K562 (cell line): ENCODE measurements at regions not wholly inside any gene's neighbourhood (a gene's known extent, or its start where the extent isn't known, plus 50 kb on each side); places are given as distances from the start of the nearest gene placed in this dataset.

Experiments used
- ATAC-seq: fragments of 200-7000 bp; cut with Tn5 transposase; 3 replicates; pipeline ENCODE4 v1.9.1; 2020; ENCODE audit warnings: moderate library complexity
- BruUV-seq: library from RNA; stranded (reverse); fragments of 400-500 nt; replicated peaks from 2 replicates; lab custom pipeline; 2021; lab: Mats Ljungman, UMichigan
- CTCF ChIA-PET: fragments of 300-600 bp; formaldehyde crosslinking; extraction: SDS; loops from one replicate; lab custom pipeline; 2021; ENCODE audit warnings: low intra/inter-chr PET ratio; lab: Yijun Ruan, JAX
- POLR2A ChIA-PET: fragments of 300-600, 350-650 bp; sonication (Branson Sonifier 250); formaldehyde crosslinking; extraction: SDS; loops from one replicate; lab custom pipeline; 2021; ENCODE audit warnings: antibody characterized with exemption, inconsistent platforms; lab: Yijun Ruan, JAX
- DNase-seq, 4 experiments: peaks; one replicate each; pipeline versions ENCODE4 v3.0.0 to v3.0.0-alpha.2; 2011 to 2018; ENCODE audit warnings: low spot score in 3 of 4, mixed read lengths in 3 of 4; ENCODE audit errors: extremely low read depth in 1 of 4
- FAIRE-seq: peaks from 2 replicates; lab custom pipeline; 2011; peaks lifted over from hg19 to GRCh38; lab: Jason Lieb, UNC
- H2AFZ ChIP-seq: 2 replicates; pipeline ENCODE4 v1.6.0; 2011; ENCODE audit warnings: low read depth, low read length, control low read depth, inconsistent platforms
- H3K27ac ChIP-seq: fragments of 200-600 bp; 3 replicates; pipeline ENCODE4 v1.8.0; 2011; ENCODE audit warnings: low read depth, mild to moderate bottlenecking, control low read depth, inconsistent platforms, low read length, moderate library complexity, mixed read lengths; ENCODE audit errors: extremely low read depth
- H3K27me3 ChIP-seq, 2 experiments: fragments of 300-600 bp in 1 of 2; 2 replicates in 1 of 2; 3 replicates in 1 of 2; pipeline versions ENCODE4 v1.6.0 to v1.8.0; 2011; ENCODE audit warnings: inconsistent platforms in 2 of 2, low read length in 2 of 2, mild to moderate bottlenecking in 1 of 2, mixed read lengths in 1 of 2, moderate library complexity in 1 of 2; ENCODE audit not compliant: control insufficient read depth in 2 of 2, insufficient read depth in 2 of 2
- H3K36me3 ChIP-seq: fragments of 300-600 bp; 3 replicates; pipeline ENCODE4 v1.8.0; 2011; ENCODE audit warnings: mild to moderate bottlenecking, low read length, inconsistent platforms; ENCODE audit not compliant: control insufficient read depth, insufficient read depth
- H3K4me1 ChIP-seq, 2 experiments: fragments of 200-600 bp in 1 of 2; replicated peaks in 1 of 2; 2 replicates in 1 of 2; 3 replicates in 1 of 2; pipeline versions ENCODE4 v1.5.1 to v1.8.0; 2011; ENCODE audit warnings: inconsistent platforms in 2 of 2, low read length in 2 of 2, mild to moderate bottlenecking in 1 of 2, mixed read lengths in 1 of 2, moderate library complexity in 1 of 2; ENCODE audit not compliant: control insufficient read depth in 2 of 2, insufficient read depth in 2 of 2
- H3K4me2 ChIP-seq: 2 replicates; pipeline ENCODE4 v1.6.1; 2011; ENCODE audit warnings: low read length, control low read depth, inconsistent platforms, mixed read lengths; ENCODE audit not compliant: insufficient read depth
- H3K4me3 ChIP-seq: fragments of 200-600 bp; sonication (generic), shearing (Covaris generic); 2 replicates; pipeline ENCODE4 v1.5.1; 2016; ENCODE audit warnings: control low read depth, inconsistent platforms
- H3K79me2 ChIP-seq: fragments of 200-600 bp; 3 replicates; pipeline ENCODE4 v1.8.0; 2011; ENCODE audit warnings: low read length, inconsistent platforms; ENCODE audit not compliant: control insufficient read depth, insufficient read depth
- H3K9ac ChIP-seq, 2 experiments: 2 replicates each; pipeline versions ENCODE4 v1.6.0 to v1.6.1; 2011; ENCODE audit warnings: low read depth in 2 of 2, low read length in 2 of 2, control low read depth in 1 of 2, inconsistent platforms in 1 of 2, mild to moderate bottlenecking in 1 of 2, mixed read lengths in 1 of 2; ENCODE audit not compliant: insufficient read depth in 1 of 2
- H3K9me1 ChIP-seq: one replicate; pipeline ENCODE4 v1.6.0; 2011; ENCODE audit warnings: inconsistent platforms, mild to moderate bottlenecking, low read length, moderate library complexity; ENCODE audit not compliant: control insufficient read depth, insufficient read depth
- H3K9me3 ChIP-seq: replicated peaks from 2 replicates; pipeline ENCODE4 v1.5.1; 2011; ENCODE audit warnings: low read depth, low read length, inconsistent platforms; ENCODE audit not compliant: control insufficient read depth, insufficient read depth
- H4K20me1 ChIP-seq: replicated peaks from 2 replicates; pipeline ENCODE4 v1.6.1; 2011; ENCODE audit warnings: low read length, inconsistent platforms, mixed read lengths; ENCODE audit not compliant: control insufficient read depth, insufficient read depth
- BCL6 ChIP-seq: fragments of 250-450 bp; sonication (Bioruptor Pico); IDR thresholded peaks from 2 replicates; pipeline ENCODE4 v1.4.0; 2020
- BRD9 ChIP-seq: fragments of 450-650 bp; IDR thresholded peaks from 2 replicates; pipeline ENCODE4 v1.6.1; 2018; ENCODE audit warnings: low read depth; ENCODE audit not compliant: partially characterized antibody
- CBFA2T2 ChIP-seq: fragments of 450-650 bp; conservative IDR thresholded peaks from 2 replicates; pipeline ENCODE4 v1.6.1; 2017; ENCODE audit warnings: mild to moderate bottlenecking
- ESRRA ChIP-seq: fragments of 450-650 bp; IDR thresholded peaks from 2 replicates; pipeline ENCODE4 v1.6.1; 2014; ENCODE audit warnings: low read depth, mild to moderate bottlenecking, moderate library complexity, borderline replicate concordance
- FIP1L1 ChIP-seq: fragments of 200-400 bp; formaldehyde crosslinking; IDR thresholded peaks from 2 replicates; pipeline ENCODE4 v1.6.1; 2018; ENCODE audit warnings: mild to moderate bottlenecking, low read depth, low read length; ENCODE audit not compliant: poor library complexity, severe bottlenecking
- HDGF ChIP-seq: fragments of 450-650 bp; IDR thresholded peaks from 2 replicates; pipeline ENCODE4 v1.6.1; 2016
- HIVEP1 ChIP-seq: fragments of 250-450 bp; sonication (Bioruptor Pico); IDR thresholded peaks from 2 replicates; pipeline ENCODE4 v1.4.0; 2020; ENCODE audit warnings: mild to moderate bottlenecking
- KLF6 ChIP-seq: fragments of 250-450 bp; sonication (Bioruptor Pico); IDR thresholded peaks from 2 replicates; pipeline ENCODE4 v1.4.0; 2020; ENCODE audit warnings: mild to moderate bottlenecking, moderate library complexity, borderline replicate concordance
- MTA3 ChIP-seq: fragments of 450-650 bp; formaldehyde crosslinking; IDR thresholded peaks from 2 replicates; pipeline ENCODE4 v1.6.1; 2017; ENCODE audit warnings: mild to moderate bottlenecking, borderline replicate concordance
- RAD51 ChIP-seq: fragments of 450-650 bp; IDR thresholded peaks from 2 replicates; pipeline ENCODE4 v1.7.1; 2016; ENCODE audit warnings: low read depth, mild to moderate bottlenecking, borderline replicate concordance
- RBM14 ChIP-seq: fragments of 200-400 bp; formaldehyde crosslinking; IDR thresholded peaks from 2 replicates; pipeline ENCODE4 v1.6.1; 2018; ENCODE audit warnings: low read depth, mild to moderate bottlenecking, low read length, moderate library complexity, borderline replicate concordance; ENCODE audit not compliant: insufficient read depth
- SLC30A9 ChIP-seq: fragments of 250-450 bp; sonication (Bioruptor Pico); IDR thresholded peaks from 2 replicates; pipeline ENCODE4 v1.8.0; 2022; ENCODE audit warnings: mild to moderate bottlenecking, moderate library complexity
- SMAD2 ChIP-seq: fragments of 150-350 bp; IDR thresholded peaks from 2 replicates; pipeline ENCODE4 v1.6.1; 2014; ENCODE audit warnings: low read depth, mild to moderate bottlenecking, low read length
- TEAD4 ChIP-seq, 2 experiments: sonication (generic) in 1 of 2; formaldehyde crosslinking in 1 of 2; IDR thresholded peaks; 2 replicates each; pipeline versions ENCODE4 v1.6.1 to v1.8.0; 2012 to 2022; ENCODE audit warnings: borderline replicate concordance in 1 of 2, inconsistent platforms in 1 of 2, low read length in 1 of 2, mild to moderate bottlenecking in 1 of 2, missing genetic modification reagents in 1 of 2
- ZNF224 ChIP-seq: sonication (generic); formaldehyde crosslinking; IDR thresholded peaks from 2 replicates; pipeline ENCODE4 v1.8.0; 2022; ENCODE audit warnings: mild to moderate bottlenecking, missing genetic modification reagents
- ZNF232 ChIP-seq: sonication (generic); formaldehyde crosslinking; IDR thresholded peaks from 2 replicates; pipeline ENCODE4 v1.8.0; 2022; ENCODE audit warnings: mild to moderate bottlenecking, missing genetic modification reagents
- ZNF764 ChIP-seq: fragments of 250-450 bp; sonication (Bioruptor Pico); IDR thresholded peaks from 2 replicates; pipeline ENCODE4 v1.4.0; 2020; ENCODE audit warnings: low read depth, mild to moderate bottlenecking, moderate library complexity
- WGBS: fragments of 100-300 bp; shearing (Covaris generic); methylation state at CpG from one replicate; pipeline ENCODE4 v1.1.6; 2016; ENCODE audit warnings: low coverage, mixed read lengths; ENCODE audit not compliant: insufficient coverage; ENCODE audit errors: missing lambda C conversion rate; 5-methylcytosine and 5-hydroxymethylcytosine counted together
- in situ Hi-C: fragments of 300-500 bp; cut with MboI; formaldehyde crosslinking; loops from 4 replicates; pipeline ENCODE4 v1.15.0; 2018; ENCODE audit warnings: inconsistent platforms, mixed read lengths
- intact Hi-C: fragments of 100-400 bp; cut with micrococcal nuclease; formaldehyde crosslinking; loops from 2 replicates; pipeline ENCODE4 v1.14.2; 2022
- TF ChIP-seq, protein P1 (sequence below): fragments of 250-450 bp; sonication (Bioruptor Pico); IDR thresholded peaks from 2 replicates; pipeline ENCODE4 v1.5.0; 2021
- TF ChIP-seq, protein P2 (sequence below), 2 experiments: fragments of 450-650 bp; conservative IDR thresholded peaks; 2 replicates each; pipeline ENCODE4 v1.6.1; 2017; ENCODE audit warnings: mild to moderate bottlenecking in 2 of 2, moderate library complexity in 2 of 2

DNA sequence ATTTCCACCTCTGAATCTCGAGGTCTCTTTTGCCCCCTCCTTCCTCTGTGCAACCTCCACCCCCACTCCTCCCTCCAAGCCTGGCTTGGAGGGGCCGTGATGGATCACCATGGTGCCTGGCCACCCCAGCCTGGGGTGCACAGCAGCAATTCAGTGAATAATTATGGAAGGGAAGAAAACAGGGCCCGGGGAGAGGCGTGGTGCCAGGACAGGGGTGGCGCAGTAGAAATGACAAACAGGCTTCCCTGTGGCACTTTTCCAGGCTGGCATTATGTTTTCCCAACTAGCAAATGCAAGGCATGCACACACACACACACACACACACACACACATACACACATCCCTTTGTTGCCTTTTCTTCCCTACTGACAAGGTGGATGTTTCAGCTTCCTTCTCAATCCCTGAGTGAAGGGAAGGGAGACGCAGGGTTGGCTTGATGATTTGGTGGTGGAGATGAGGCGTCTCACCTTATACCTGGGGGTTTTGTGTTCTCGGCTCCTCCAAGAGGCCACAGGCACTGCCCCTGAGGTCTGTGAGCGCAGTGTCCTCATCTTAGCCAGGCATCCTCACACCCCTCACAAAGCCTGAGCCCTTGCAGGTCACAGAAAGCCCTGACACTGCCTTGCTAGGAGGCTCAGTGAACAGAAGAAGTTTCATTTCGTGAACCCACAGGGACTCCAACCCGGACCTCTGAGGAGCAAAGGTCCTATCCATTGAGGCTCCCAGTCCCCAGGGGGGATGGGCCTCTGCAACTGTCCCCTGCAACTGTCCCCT, 215.8 kb downstream of the MATN1 start (continued):
- TF ChIP-seq, protein P1, sequence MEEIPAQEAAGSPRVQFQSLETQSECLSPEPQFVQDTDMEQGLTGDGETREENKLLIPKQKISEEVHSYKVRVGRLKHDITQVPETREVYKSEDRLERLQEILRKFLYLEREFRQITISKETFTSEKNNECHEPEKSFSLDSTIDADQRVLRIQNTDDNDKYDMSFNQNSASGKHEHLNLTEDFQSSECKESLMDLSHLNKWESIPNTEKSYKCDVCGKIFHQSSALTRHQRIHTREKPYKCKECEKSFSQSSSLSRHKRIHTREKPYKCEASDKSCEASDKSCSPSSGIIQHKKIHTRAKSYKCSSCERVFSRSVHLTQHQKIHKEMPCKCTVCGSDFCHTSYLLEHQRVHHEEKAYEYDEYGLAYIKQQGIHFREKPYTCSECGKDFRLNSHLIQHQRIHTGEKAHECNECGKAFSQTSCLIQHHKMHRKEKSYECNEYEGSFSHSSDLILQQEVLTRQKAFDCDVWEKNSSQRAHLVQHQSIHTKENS (CRISPR knock-in tag) = no peak
- TF ChIP-seq MTA3 = no peak
- TF ChIP-seq KLF6 (CRISPR knock-in tag) = no peak
- no peak for TF ChIP-seq BRD9
- TF ChIP-seq ZNF764 (CRISPR knock-in tag) = no peak
- no peak for TF ChIP-seq ZNF224 (CRISPR knock-in tag)

DNA sequence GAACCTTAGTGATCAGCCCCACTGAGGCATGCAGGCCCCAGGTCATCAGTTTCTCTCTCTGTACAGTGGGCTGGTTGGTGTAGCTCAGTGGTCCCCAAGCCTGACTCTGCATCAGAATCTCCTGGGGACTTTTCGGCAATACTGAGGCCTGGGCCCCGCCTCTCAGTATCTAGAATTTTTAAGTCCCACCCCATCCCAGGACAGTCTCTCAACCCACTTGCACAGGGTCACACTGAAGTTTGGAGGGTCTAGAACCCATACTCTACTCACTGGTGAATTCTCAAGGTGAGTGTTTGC, 216.4 kb downstream of the MATN1 start:
- no peaks in the 10 kb centered on the region for H3K4me1 ChIP-seq
- no peaks in the 10 kb centered on the region for H3K9me3 ChIP-seq
- DNase-seq (no peak), FAIRE-seq (no peak), ATAC-seq (no peak)
- ChIA-PET POLR2A (interaction anchor here (0.5 to 1.0 kb wide), 2 partner anchors 14 to 402 kb away, joined by 3 read pairs; no protein-coding TSS in a partner anchor), CTCF (no interaction called here)
- no peak for TF ChIP-seq SMAD2
- TF ChIP-seq RAD51 = no peak
- TF ChIP-seq ESRRA = no peak
- no peak for TF ChIP-seq SLC30A9
- no peak for TF ChIP-seq FIP1L1
- no peak for TF ChIP-seq HIVEP1 (CRISPR knock-in tag)
- no peak for TF ChIP-seq CBFA2T2
- no peak for TF ChIP-seq BCL6 (CRISPR knock-in tag)
- TF ChIP-seq ZNF232 (CRISPR knock-in tag) = no peak
- no peak for TF ChIP-seq TEAD4 (IDR thresholded peaks at IDR 0.05; ENCODE audit: low read length)
- no peak for TF ChIP-seq TEAD4 (CRISPR knock-in tag; IDR thresholded peaks at IDR 0.05; ENCODE audit: borderline replicate concordance)
- no peak for TF ChIP-seq RBM14
- no peak for TF ChIP-seq HDGF
- TF ChIP-seq, protein P2, sequence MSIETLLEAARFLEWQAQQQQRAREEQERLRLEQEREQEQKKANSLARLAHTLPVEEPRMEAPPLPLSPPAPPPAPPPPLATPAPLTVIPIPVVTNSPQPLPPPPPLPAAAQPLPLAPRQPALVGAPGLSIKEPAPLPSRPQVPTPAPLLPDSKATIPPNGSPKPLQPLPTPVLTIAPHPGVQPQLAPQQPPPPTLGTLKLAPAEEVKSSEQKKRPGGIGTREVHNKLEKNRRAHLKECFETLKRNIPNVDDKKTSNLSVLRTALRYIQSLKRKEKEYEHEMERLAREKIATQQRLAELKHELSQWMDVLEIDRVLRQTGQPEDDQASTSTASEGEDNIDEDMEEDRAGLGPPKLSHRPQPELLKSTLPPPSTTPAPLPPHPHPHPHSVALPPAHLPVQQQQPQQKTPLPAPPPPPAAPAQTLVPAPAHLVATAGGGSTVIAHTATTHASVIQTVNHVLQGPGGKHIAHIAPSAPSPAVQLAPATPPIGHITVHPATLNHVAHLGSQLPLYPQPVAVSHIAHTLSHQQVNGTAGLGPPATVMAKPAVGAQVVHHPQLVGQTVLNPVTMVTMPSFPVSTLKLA (conservative IDR thresholded peaks at IDR 0.05) = no peak
- no peak overlapping the region for H2AFZ ChIP-seq
- intact Hi-C loops (no loop called here), in situ Hi-C loops (no loop called here)
- WGBS = 0% methylated on average over 2 of the region's 2 CpGs
- H3K9ac ChIP-seq = no peak overlapping the region
- no peak overlapping the region for H3K4me3 ChIP-seq
- no peaks in the 10 kb centered on the region for H3K9me1 ChIP-seq
- no peaks in the 10 kb centered on the region for H3K36me3 ChIP-seq
- no peak overlapping the region for H3K27ac ChIP-seq
- no peaks in the 10 kb centered on the region for H4K20me1 ChIP-seq
- H3K79me2 ChIP-seq = no peaks in the 10 kb centered on the region
- no TSS peak for BruUV-seq
- peaks cover 0 to 17% of the 10 kb centered on the region in 2 experiments; a peak in 3 of 5 replicates for H3K27me3 ChIP-seq
- H3K4me2 ChIP-seq = no peak overlapping the region
